T-helper 2 cell (primary cell): ENCODE measurements at regions not wholly inside any gene's neighbourhood (a gene's known extent, or its start where the extent isn't known, plus 50 kb on each side); places are given as distances from the start of the nearest gene placed in this dataset.
"Not testable (repeated sequence)": the region's sequence is repeated elsewhere in the genome, so short reads cannot be mapped to it uniquely, and the experiment has no call there.

ENCODE experiments used
- DNase-seq, 5 experiments: peaks; one replicate each; pipeline versions ENCODE4 v3.0.0 to v3.0.0-alpha.2; 2012 to 2022

- DNase-seq = no peak
Measured at GRCh38 chr2:48045613-48046012, 139.3 kb upstream of the FBXO11 start.

DNA sequence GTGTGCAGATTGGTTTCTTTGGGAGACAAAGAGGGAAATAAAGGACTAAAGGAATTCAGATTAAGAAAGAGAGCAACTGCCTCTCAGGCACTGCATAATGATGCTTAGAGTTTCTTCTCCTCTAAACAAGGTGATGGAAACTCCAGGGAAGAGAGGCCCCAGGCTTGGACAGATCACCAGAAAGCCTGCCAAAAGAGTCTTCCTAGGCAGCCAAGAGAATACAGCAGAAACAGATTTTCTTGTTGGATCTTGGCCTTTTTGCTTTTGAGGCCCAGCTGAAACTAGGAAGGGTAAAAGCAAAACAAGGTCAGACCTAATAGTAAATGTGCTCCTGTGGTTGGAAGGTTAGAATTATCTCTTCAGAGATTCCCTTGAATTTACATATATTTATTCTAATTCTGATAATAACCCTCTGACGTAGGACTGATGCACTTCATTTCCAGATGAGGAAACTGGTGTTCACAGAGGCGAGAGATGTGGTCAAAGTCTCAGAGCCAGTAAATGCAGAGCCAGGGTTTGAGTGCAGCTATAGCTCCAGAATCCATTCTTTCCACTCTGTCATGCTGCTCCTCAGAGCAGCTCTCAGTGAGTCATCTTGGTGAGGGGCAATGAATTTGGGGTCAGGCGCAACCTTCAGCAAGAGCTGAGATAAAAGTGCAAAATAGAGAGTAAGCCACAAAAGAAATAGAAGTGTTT, 142.3 kb upstream of the FBXO11 start:
- no peak for DNase-seq

DNA sequence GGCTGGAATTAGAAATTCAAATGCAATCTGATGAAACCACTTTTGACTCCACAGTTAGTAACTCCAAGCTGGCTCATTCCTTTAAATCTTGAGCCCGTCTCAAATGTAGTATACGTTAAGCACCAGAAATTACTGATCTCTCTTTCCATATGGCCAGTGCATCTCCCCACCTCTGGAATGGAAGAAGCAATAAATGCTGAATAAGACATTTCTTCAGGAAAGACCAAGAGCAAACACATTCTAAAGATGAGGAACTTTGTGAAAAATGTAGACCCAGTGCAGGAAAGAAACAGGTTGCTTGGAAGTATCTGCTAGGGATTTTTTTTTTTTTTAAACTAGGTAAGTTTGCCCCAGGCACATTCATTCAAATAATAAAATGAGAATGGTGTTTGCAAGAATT, 143.1 kb upstream of the FBXO11 start:
- no peak for DNase-seq

- no peak for DNase-seq
Measured at GRCh38 chr2:48050711-48051110, 144.4 kb upstream of the FBXO11 start.

GRCh38 chr2:48059975-48060374, 153.7 kb upstream of the FBXO11 start:
- no peak for DNase-seq

DNA sequence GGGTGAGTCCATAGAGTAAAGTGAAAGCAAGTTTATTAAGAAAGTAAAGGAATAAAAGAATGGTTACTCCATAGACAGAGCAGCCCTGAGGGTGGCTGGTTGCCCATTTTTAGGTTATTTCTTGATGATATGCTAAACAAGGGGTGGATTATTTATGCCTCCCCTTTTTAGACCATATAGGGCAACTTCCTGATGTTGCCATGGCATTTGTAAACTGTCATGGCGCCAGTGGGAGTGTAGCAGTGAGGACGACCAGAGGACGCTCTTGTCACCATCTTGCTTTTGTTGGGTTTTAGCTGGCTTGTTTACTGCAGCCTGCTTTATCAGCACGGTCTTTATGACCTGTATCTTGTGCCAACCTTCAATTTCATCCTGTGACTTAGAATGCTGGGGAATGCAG, 155.4 kb upstream of the FBXO11 start:
- not testable (repeated sequence) for DNase-seq

DNA sequence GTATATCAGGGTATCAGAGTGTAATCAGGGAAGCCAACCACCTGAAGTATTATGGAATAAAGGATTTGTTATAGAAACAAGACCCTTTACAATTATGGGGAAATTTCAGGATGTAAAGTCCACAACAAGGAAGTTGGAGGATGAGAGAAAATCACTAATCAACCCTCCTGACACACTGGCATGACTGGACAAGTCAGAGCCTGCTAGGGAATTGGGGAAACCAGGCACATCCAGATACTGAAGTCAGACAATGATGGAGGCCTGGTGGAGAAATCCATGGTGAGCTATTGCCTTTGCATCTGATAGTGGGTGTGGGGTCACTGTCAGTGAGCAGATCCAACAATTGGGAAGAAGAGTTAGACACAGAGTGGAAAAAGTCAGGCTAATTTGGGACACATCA, 158.8 kb upstream of the FBXO11 start:
- DNase-seq = no peak

- no peak for DNase-seq
Measured at GRCh38 chr2:48066000-48066399, 159.7 kb upstream of the FBXO11 start.

DNA sequence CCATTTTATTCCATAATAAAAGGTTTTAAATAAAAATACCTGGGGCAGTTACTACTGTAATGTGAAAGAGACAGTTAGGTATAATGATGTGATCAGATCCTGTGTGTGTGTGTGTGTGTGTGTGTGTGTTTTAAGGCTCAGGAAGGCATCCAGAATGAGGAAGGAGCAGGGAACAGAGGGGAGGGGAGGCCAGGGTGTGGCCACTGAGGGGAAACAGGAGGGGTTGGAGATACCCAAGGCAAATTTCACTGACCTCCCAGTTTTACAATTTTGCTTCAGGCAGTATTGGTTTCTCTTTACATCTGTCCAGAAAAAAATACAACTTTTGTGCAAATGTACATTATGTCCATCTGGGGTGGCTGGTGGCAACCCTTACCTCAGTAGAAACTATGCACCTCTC, 163.5 kb upstream of the FBXO11 start:
- no peak for DNase-seq

- DNase-seq = no peak
Measured at GRCh38 chr2:48070415-48070814, 164.1 kb upstream of the FBXO11 start.

GRCh38 chr2:48072583-48072982, 166.3 kb upstream of the FBXO11 start:
- no peak for DNase-seq

- DNase-seq = no peak
Measured at GRCh38 chr2:48075631-48076030, 169.3 kb upstream of the FBXO11 start.

DNA sequence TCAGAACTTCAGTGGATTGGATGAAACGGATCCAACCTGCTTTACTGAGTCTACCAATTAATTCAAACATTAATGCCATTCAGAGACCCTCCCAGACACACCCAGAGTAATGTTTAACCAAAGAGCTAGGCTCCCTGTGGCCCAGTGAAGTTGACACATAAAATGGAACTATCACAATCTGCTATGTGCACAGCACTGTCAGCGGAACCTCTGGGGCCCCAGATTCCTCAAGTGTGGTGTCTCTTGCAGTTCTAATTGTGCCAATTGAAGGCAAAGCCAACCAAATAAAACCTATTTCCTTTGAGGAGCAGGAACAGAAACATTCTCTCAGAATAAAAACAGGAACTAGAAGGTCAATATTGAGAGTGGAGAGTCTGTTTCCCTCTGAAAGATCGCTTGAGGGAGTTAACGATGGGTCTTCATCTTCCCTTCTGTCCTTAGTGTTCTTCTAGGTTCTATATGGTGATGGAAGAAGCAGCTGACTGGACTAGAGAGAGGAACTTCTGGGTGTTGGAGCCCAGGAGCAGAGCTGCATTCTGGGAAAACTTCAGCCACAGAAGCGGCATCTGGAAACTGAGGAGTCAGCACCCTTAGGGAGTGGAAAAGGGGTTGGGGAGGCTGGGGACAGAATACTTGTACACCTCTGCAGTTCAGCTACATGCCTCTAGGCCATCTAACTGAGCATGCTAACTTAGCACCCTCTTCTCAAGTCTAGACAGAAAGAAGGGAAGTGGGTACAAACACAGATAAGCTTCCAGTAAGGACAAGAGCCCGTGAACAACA, 174.4 kb upstream of the FBXO11 start:
- DNase-seq = no peak

DNA sequence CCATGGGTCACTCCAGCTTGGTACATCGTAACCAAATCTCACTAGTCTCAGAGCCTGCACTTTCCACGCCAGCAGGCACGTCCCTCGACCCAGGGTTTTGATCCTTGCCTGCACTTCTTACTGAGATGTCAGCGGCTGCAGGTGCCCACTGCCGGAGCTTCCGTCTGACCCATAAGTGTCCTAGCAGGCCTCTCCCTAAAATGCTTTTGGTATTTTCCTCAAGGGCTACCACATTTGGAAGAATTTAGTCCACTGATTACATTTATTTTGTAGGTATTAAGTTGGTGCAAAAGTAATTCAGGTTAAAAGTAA, 175.0 kb upstream of the FBXO11 start:
- no peak for DNase-seq

GRCh38 chr2:48085888-48086287, 179.6 kb upstream of the FBXO11 start:
- no peak for DNase-seq

- no peak for DNase-seq
Measured at GRCh38 chr2:48088994-48089393, 182.7 kb upstream of the FBXO11 start.

- DNase-seq = no peak
Measured at GRCh38 chr2:48089644-48090043, 183.3 kb upstream of the FBXO11 start.

GRCh38 chr2:48092846-48093803, 186.8 kb upstream of the FBXO11 start:
- DNase-seq = no peak

GRCh38 chr2:48096765-48097164, 190.5 kb upstream of the FBXO11 start:
- not testable (repeated sequence) for DNase-seq

DNA sequence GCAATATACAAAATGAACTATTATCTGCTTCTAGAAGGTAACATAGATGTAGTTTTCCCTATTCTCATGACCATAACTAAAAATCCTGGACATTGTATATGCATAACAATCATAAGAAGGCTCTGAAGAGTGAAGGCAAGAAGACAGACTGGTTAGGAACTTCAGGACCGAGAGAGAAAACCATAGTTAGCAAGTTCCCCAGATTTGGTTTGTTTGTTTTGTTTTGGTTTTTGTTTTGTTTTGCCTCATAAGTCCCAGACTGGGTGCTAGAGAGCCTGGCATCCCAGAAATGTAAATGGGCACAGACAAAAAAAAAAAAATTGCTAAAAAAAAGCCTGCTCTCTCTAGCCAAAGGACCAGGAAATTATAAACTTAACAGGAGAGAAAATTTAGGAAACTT, 192.2 kb upstream of the FBXO11 start:
- no peak for DNase-seq

DNA sequence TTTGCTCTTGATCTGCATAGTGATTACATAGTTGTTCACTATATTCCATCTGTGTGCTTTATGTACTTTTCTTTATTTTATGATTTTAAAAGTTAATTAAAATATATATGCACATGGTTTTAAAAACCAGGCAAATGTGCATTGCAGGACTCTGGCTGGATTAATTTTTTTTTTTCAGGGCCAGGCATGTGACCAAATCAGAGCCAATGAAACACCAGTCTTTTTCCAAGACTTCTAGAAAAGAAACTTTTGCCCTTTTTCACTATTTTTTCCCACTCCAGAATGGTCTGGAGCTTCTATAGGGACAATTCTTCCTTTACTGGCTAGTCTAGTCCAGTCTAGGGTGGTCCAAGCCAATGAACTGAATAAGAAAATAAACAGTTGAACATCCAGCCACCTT, 198.1 kb upstream of the FBXO11 start:
- no peak for DNase-seq

- DNase-seq = no peak
Measured at GRCh38 chr2:48105848-48106247, 199.6 kb upstream of the FBXO11 start.

- DNase-seq = no peak
Measured at GRCh38 chr2:48107326-48107925, 201.1 kb upstream of the FBXO11 start.
